ENCODE measurements at regions not wholly inside any gene's neighbourhood (a gene's known extent, or its start where the extent isn't known, plus 50 kb on each side); places are given as distances from the start of the nearest gene placed in this dataset.
"Not testable (repeated sequence)": the region's sequence is repeated elsewhere in the genome, so short reads cannot be mapped to it uniquely, and the experiment has no call there.

GRCh38 chr14:105770619-105771216 is 244.3 kb downstream of the TMEM121 start:
- DNase-seq; H3K4me3 Mint-ChIP-seq; H3K4me1 Mint-ChIP-seq; H3K27ac ChIP-seq (ENCODE audit: low read length); H3K27me3 ChIP-seq (ENCODE audit: control insufficient read depth, insufficient read depth, low read length); H3K36me3 Mint-ChIP-seq; H3K27me3 Mint-ChIP-seq (ENCODE audit: low read depth in 2 of 2); H3K36me3 ChIP-seq (ENCODE audit: control insufficient read depth, insufficient read depth, low read length); H3K4me3 ChIP-seq (ENCODE audit: low read length); intact Hi-C loops (cut with micrococcal nuclease); H3K9me3 Mint-ChIP-seq; H3K4me1 ChIP-seq (ENCODE audit: control insufficient read depth, insufficient read depth, low read length); ATAC-seq; H3K27ac Mint-ChIP-seq; H3K9me3 ChIP-seq (ENCODE audit: control insufficient read depth, insufficient read depth, low read length): not testable (repeated sequence)
- WGBS (ENCODE audit: insufficient coverage), result 91% methylated on average over 10 of the region's 14 CpGs

GRCh38 chr14:105771261-105772226 is 245.2 kb downstream of the TMEM121 start:
- H3K9me3 Mint-ChIP-seq; H3K36me3 Mint-ChIP-seq; H3K27me3 Mint-ChIP-seq (ENCODE audit: low read depth in 2 of 2); H3K27ac Mint-ChIP-seq; H3K4me1 Mint-ChIP-seq; H3K27me3 ChIP-seq (ENCODE audit: control insufficient read depth, insufficient read depth, low read length); H3K4me1 ChIP-seq (ENCODE audit: control insufficient read depth, insufficient read depth, low read length); intact Hi-C loops (cut with micrococcal nuclease); H3K4me3 ChIP-seq (ENCODE audit: low read length); ATAC-seq; H3K9me3 ChIP-seq (ENCODE audit: control insufficient read depth, insufficient read depth, low read length); H3K27ac ChIP-seq (ENCODE audit: low read length); DNase-seq; H3K4me3 Mint-ChIP-seq; H3K36me3 ChIP-seq (ENCODE audit: control insufficient read depth, insufficient read depth, low read length): not testable (repeated sequence)
- WGBS (ENCODE audit: insufficient coverage), result 83% methylated on average over 22 of the region's 35 CpGs

- H3K9me3 Mint-ChIP-seq; H3K27ac ChIP-seq (ENCODE audit: low read length); H3K9me3 ChIP-seq (ENCODE audit: control insufficient read depth, insufficient read depth, low read length); H3K27ac Mint-ChIP-seq; H3K36me3 Mint-ChIP-seq; H3K36me3 ChIP-seq (ENCODE audit: control insufficient read depth, insufficient read depth, low read length); ATAC-seq; H3K27me3 ChIP-seq (ENCODE audit: control insufficient read depth, insufficient read depth, low read length); DNase-seq; intact Hi-C loops (cut with micrococcal nuclease); H3K4me1 Mint-ChIP-seq; H3K4me1 ChIP-seq (ENCODE audit: control insufficient read depth, insufficient read depth, low read length); H3K4me3 Mint-ChIP-seq: not testable (repeated sequence)
- peaks cover 0 to 10% of the 10 kb centered on the region in 2 donors for H3K27me3 Mint-ChIP-seq (ENCODE audit: low read depth in 2 of 2)
- WGBS (ENCODE audit: insufficient coverage), result 77% methylated on average over 9 of the region's 11 CpGs
- peak overlapping the region; percentile 28 for H3K4me3 ChIP-seq (ENCODE audit: low read length)
These were observed 246.4 kb downstream of the TMEM121 start for GRCh38 chr14:105772710-105773250.

GRCh38 chr14:105773584-105773983 is 247.2 kb downstream of the TMEM121 start:
- Histone ChIP-seq H3K4me1 (ENCODE audit: control insufficient read depth, insufficient read depth, low read length) (peaks cover 5% of the 10 kb centered on the region), H3K9me3 (ENCODE audit: control insufficient read depth, insufficient read depth, low read length) (peaks cover 9% of the 10 kb centered on the region), H3K27me3 (ENCODE audit: control insufficient read depth, insufficient read depth, low read length) (no peaks in the 10 kb centered on the region), H3K27ac (ENCODE audit: low read length) (no peak overlapping the region), H3K36me3 (ENCODE audit: control insufficient read depth, insufficient read depth, low read length) (no peaks in the 10 kb centered on the region), H3K4me3 (ENCODE audit: low read length) (peak overlapping the region; percentile 28)
- H3K9me3 Mint-ChIP-seq, result peaks cover 0 to 9% of the 10 kb centered on the region in 2 donors
- intact Hi-C loops (cut with micrococcal nuclease), result no loop called here
- peaks cover 12% of the 10 kb centered on the region for H3K36me3 Mint-ChIP-seq
- H3K4me1 Mint-ChIP-seq, result peaks cover 0 to 5% of the 10 kb centered on the region in 2 donors
- ATAC-seq (no peak), DNase-seq (no peak)
- no peak for TF ChIP-seq CTCF (IDR thresholded peaks at IDR 0.05)
- H3K4me3 Mint-ChIP-seq, result no peak overlapping the region
- H3K27me3 Mint-ChIP-seq (ENCODE audit: low read depth in 2 of 2), result peaks cover 0 to 10% of the 10 kb centered on the region in 2 donors
- H3K27ac Mint-ChIP-seq, result no peak overlapping the region
- 58% methylated on average over 3 of the region's 3 CpGs for WGBS (ENCODE audit: insufficient coverage)

Measured in natural killer cell (primary cell).